ENCODE measurements at regions not wholly inside any gene's neighbourhood (a gene's known extent, or its start where the extent isn't known, plus 50 kb on each side); places are given as distances from the start of the nearest gene placed in this dataset.

GRCh38 chr5:130424341-130424740 lies 520.1 kb downstream of the CHSY3 start:
- H3K9ac ChIP-seq (ENCODE audit: extremely low read depth, low read length, poor library complexity, severe bottlenecking) = no peak overlapping the region
- H3K9me3 Mint-ChIP-seq = peaks cover 2% of the 10 kb centered on the region
- no peaks in the 10 kb centered on the region for H3K27me3 ChIP-seq (ENCODE audit: control insufficient read depth, insufficient read depth, low read length, poor library complexity, severe bottlenecking)
- H3K36me3 ChIP-seq (ENCODE audit: control insufficient read depth, insufficient read depth, low read length) = no peaks in the 10 kb centered on the region
- no peak for DNase-seq
- H3K27ac ChIP-seq (ENCODE audit: low read depth, low read length) = no peak overlapping the region
- H3K9me3 ChIP-seq (ENCODE audit: control insufficient read depth, low read length) = no peaks in the 10 kb centered on the region
- no peaks in the 10 kb centered on the region for H3K4me1 ChIP-seq (ENCODE audit: control insufficient read depth, insufficient read depth, low read length)
- TF ChIP-seq CTCF (conservative IDR thresholded peaks at IDR 0.05) = no peak
- no peak overlapping the region for H3K27ac Mint-ChIP-seq
- H3K4me1 Mint-ChIP-seq = no peaks in the 10 kb centered on the region
- WGBS, 2 experiments (ENCODE audit: insufficient coverage in 1 of 2, insufficient read length in 1 of 2) = 85% methylated on average over 2 of the region's 2 CpGs; no CpG with 5 or more reads in 1 of the 2 experiments
- H3K4me3 ChIP-seq (ENCODE audit: low read length) = no peak overlapping the region
- H3K27me3 Mint-ChIP-seq (ENCODE audit: insufficient read depth) = no peaks in the 10 kb centered on the region
- H3K4me3 Mint-ChIP-seq = no peak overlapping the region
- no peaks in the 10 kb centered on the region for H3K36me3 Mint-ChIP-seq (ENCODE audit: low read depth)

- H3K9me3 ChIP-seq (ENCODE audit: control insufficient read depth, low read length) = no peaks in the 10 kb centered on the region
- no peaks in the 10 kb centered on the region for H3K36me3 Mint-ChIP-seq (ENCODE audit: low read depth)
- H3K27me3 Mint-ChIP-seq (ENCODE audit: insufficient read depth) = peaks cover 8% of the 10 kb centered on the region
- no peaks in the 10 kb centered on the region for H3K36me3 ChIP-seq (ENCODE audit: control insufficient read depth, insufficient read depth, low read length)
- no peak overlapping the region for H3K9ac ChIP-seq (ENCODE audit: extremely low read depth, low read length, poor library complexity, severe bottlenecking)
- no peak overlapping the region for H3K4me3 ChIP-seq (ENCODE audit: low read length)
- WGBS, 2 experiments (ENCODE audit: insufficient coverage in 1 of 2, insufficient read length in 1 of 2) = 17 to 24% methylated on average over 1 to 7 of the region's 7 CpGs
- peak; percentile 81 for DNase-seq
- peaks cover 6% of the 10 kb centered on the region for H3K4me1 Mint-ChIP-seq
- no peak overlapping the region for H3K4me3 Mint-ChIP-seq
- no peak overlapping the region for H3K27ac Mint-ChIP-seq
- H3K27me3 ChIP-seq (ENCODE audit: control insufficient read depth, insufficient read depth, low read length, poor library complexity, severe bottlenecking) = no peaks in the 10 kb centered on the region
- H3K4me1 ChIP-seq (ENCODE audit: control insufficient read depth, insufficient read depth, low read length) = no peaks in the 10 kb centered on the region
- no peak overlapping the region for H3K27ac ChIP-seq (ENCODE audit: low read depth, low read length)
- H3K9me3 Mint-ChIP-seq = no peaks in the 10 kb centered on the region
- peak; percentile 16 for TF ChIP-seq CTCF (conservative IDR thresholded peaks at IDR 0.05)
Observed at GRCh38 chr5:130402906-130403305, 498.6 kb downstream of the CHSY3 start.

GRCh38 chr5:130400091-130400490 lies 495.8 kb downstream of the CHSY3 start:
- Mint-ChIP-seq H3K4me1 (peaks cover 6% of the 10 kb centered on the region), H3K27ac (peak overlapping the region; percentile 39), H3K4me3 (no peak overlapping the region), H3K36me3 (ENCODE audit: low read depth) (no peaks in the 10 kb centered on the region), H3K27me3 (ENCODE audit: insufficient read depth) (peaks cover 2% of the 10 kb centered on the region), H3K9me3 (no peaks in the 10 kb centered on the region)
- no peak for DNase-seq
- no peak overlapping the region for H3K4me3 ChIP-seq (ENCODE audit: low read length)
- H3K9me3 ChIP-seq (ENCODE audit: control insufficient read depth, low read length) = no peaks in the 10 kb centered on the region
- H3K27me3 ChIP-seq (ENCODE audit: control insufficient read depth, insufficient read depth, low read length, poor library complexity, severe bottlenecking) = no peaks in the 10 kb centered on the region
- no peak overlapping the region for H3K9ac ChIP-seq (ENCODE audit: extremely low read depth, low read length, poor library complexity, severe bottlenecking)
- H3K4me1 ChIP-seq (ENCODE audit: control insufficient read depth, insufficient read depth, low read length) = no peaks in the 10 kb centered on the region
- no peaks in the 10 kb centered on the region for H3K36me3 ChIP-seq (ENCODE audit: control insufficient read depth, insufficient read depth, low read length)
- no peak overlapping the region for H3K27ac ChIP-seq (ENCODE audit: low read depth, low read length)
- no peak for TF ChIP-seq CTCF (conservative IDR thresholded peaks at IDR 0.05)

Data from endodermal cell (in vitro differentiated cells).